GM21786 (cell line): ENCODE measurements at regions not wholly inside any gene's neighbourhood (a gene's known extent, or its start where the extent isn't known, plus 50 kb on each side); places are given as distances from the start of the nearest gene placed in this dataset.

ENCODE experiments used
- ATAC-seq: cut with Tn5 transposase; IDR thresholded peaks from one replicate; pipeline ENCODE4 v1.9.1; 2021; ENCODE audit not compliant: unreplicated experiment

DNA sequence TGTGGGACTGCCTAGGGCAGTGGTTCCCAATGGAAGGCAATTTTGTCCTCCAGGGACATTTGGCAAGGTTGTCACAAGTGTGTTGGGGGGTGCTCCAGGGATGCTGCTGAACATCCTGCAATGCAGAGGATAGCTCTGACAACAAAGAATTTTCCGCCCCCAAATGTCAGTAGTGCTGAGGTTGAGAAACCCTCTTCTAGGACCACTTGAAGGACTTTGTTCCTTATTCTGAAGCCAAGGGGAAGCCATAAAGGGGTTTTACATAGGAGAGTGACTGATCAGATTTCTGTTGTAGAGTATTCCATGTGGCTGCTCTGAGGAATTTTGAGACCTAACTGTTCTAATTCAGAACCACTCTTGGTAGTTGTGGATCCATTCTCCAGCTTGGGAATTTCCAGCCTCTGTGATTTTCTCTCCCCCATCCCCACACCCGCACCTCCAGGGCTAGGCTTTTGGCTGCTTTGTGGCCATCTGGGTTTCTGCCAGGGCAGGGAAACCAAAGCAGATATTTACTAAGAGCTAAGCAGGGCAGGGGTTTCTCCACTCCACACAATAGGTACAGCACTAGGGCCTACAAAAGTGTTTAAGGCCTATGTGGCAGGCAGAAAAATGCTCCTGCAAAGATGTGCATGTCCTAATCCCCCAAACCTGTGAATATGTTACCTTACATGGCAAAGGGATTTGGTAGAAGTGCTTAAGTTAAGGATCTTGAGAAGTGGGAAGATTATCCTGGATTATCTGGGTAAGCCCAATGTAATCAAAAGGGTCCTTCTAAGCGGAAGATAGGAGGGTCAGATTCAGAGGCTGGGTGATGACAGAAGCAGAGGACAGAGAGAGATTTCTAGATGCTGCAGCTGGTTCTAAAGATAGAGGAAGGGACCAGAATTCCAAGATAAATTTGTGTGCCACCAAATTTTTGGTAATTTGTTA lies 135.4 kb downstream of the TMEM17 start:
- ATAC-seq: no peak

DNA sequence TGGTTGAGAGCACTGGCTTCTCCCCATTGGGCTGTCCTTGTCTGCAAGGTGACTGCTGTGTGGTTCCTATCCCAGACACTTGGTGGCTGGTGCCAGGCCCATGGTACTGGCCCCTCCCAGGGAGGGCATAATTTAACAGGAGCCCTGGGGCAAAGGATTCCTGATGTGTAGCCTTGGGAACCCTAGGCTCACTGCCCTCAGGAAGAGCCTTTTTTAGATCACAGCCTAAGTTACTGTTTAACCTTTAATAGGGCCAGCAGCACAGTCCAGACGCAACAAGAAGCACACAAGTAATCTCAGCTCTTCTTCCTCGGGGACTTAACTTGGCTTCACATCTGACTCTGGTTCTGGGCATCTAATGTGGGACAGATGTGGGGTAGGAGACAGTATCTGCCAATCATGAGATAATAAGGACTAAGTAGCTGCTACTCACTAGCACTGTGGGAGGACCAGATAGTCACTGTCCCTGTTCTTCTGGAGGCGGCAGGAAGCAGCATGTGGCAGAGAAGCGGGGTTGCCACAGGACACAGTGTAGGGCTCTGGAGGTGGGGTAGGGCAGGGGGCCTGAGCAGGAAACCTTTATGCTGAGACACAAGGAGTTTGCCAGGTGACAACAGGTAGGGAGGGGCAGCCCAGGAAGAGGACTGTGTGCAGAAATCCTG lies 136.3 kb downstream of the TMEM17 start:
- no peak for ATAC-seq

DNA sequence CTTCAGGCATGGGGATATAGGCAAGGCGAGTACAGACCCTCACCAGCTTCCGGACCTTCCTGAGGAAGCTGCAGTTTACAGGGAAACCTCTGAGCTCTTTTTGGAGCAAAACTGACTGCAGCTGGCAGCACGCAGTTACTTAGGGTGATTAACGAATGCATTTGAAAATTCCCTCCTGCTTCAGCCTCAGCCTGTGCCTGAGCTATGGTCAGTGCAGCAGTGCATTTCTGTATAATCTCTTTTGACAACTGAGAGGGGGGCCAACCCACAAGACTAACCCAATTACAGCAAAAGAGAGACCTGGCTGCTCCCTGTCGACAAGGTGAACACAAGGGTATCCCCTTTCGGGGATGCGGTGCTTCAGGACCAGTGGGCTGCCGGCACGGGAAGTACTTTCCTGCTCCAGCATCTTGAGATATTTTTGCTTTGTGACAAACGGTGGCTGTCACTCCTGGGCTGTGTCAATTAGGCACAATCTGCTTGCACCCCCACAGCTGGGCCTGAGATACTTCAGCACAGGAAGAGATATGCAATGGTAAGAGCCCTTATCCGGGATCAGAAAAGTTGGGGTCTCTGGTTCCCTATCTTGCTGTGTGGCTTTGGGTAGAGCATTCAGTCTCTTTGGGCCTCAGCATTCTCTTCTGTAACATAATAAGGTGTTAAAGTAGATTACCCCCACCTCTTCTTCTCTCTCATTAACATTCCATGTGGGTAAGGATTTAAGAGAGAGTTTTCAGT lies 141.0 kb downstream of the TMEM17 start:
- no peak for ATAC-seq

GRCh38 chr2:62363166-62363565 lies 142.8 kb downstream of the TMEM17 start:
- peak; percentile 77 for ATAC-seq

- no peak for ATAC-seq
These were observed 143.4 kb downstream of the TMEM17 start for GRCh38 chr2:62362561-62362960.

- no peak for ATAC-seq
These were observed 144.0 kb downstream of the TMEM17 start for GRCh38 chr2:62361964-62362363.

GRCh38 chr2:62354771-62355561 lies 151.0 kb downstream of the TMEM17 start:
- no peak for ATAC-seq

- ATAC-seq: no peak
These were observed 154.0 kb downstream of the TMEM17 start for GRCh38 chr2:62352031-62352430.

DNA sequence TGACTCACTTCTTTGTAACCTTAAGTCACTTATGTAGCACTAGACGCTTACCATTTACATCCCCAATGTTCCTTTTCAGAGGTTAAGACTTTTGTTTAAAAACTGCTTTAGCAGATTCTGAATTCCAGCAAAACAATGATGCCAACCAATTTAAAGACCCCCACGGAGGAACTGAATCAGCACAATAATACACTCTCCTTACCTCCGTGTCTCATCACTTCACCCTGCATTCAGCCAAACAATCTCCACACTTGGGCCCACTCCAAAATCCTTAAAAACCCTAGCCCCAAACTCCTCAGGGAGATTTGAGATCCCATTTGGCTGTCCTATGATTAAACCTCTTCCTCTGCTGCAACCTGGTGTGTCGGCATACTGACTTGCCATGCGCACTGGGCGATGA lies 153.9 kb downstream of the B3GNT2 start:
- no peak for ATAC-seq

- ATAC-seq: no peak
These were observed 152.8 kb downstream of the B3GNT2 start for GRCh38 chr2:62348700-62349099.

- ATAC-seq: no peak
These were observed 151.8 kb downstream of the B3GNT2 start for GRCh38 chr2:62347563-62348270.

GRCh38 chr2:62344472-62344871 lies 148.6 kb downstream of the B3GNT2 start:
- peak; percentile 62 for ATAC-seq

- no peak for ATAC-seq
These were observed 147.9 kb downstream of the B3GNT2 start for GRCh38 chr2:62343636-62344337.

- no peak for ATAC-seq
These were observed 147.3 kb downstream of the B3GNT2 start for GRCh38 chr2:62343206-62343605.

GRCh38 chr2:62340994-62341484 lies 145.1 kb downstream of the B3GNT2 start:
- peak; percentile 61 for ATAC-seq

- ATAC-seq: no peak
These were observed 143.9 kb downstream of the B3GNT2 start for GRCh38 chr2:62339837-62340236.

GRCh38 chr2:62339413-62339812 lies 143.5 kb downstream of the B3GNT2 start:
- no peak for ATAC-seq

GRCh38 chr2:62338111-62338510 lies 142.2 kb downstream of the B3GNT2 start:
- ATAC-seq: no peak

DNA sequence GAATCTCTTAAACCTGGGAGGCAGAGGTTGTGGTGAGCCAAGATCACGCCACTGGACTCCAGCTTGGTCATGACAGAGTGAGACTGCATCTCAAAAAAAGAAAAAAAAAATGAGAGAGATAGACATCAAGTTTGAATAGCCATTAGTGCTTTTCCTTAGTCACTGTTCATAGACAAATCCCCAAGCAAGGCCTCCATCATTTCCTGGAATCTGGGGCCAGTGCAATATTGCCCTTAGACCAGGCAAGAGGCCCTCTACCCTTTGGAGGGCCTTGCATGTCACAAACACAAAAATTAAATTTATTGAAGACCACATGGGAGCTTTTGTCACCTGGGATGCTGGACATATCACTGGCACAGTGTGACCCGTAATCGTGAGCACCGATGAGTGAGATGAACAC lies 141.5 kb downstream of the B3GNT2 start:
- no peak for ATAC-seq
